A673 (cell line): ENCODE measurements at regions not wholly inside any gene's neighbourhood (a gene's known extent, or its start where the extent isn't known, plus 50 kb on each side); places are given as distances from the start of the nearest gene placed in this dataset.

Source experiments
- BruUV-seq: library from RNA; stranded (reverse); fragments of 400-500 nt; replicated peaks from 2 replicates; lab custom pipeline; 2021; lab: Mats Ljungman, UMichigan
- CTCF ChIA-PET: fragments of 300-600 bp; sonication (Branson Sonifier 250); formaldehyde crosslinking; loops from one replicate; lab custom pipeline; 2022; ENCODE audit warnings: antibody characterized with exemption; lab: Charles Lee
- POLR2A ChIA-PET: fragments of 300-600 bp; sonication (Branson Sonifier 250); formaldehyde crosslinking; loops from one replicate; lab custom pipeline; 2022; ENCODE audit warnings: antibody characterized with exemption; ENCODE audit not compliant: low non-redundant PET; lab: Charles Lee
- DNase-seq: peaks from one replicate; pipeline ENCODE4 v3.0.0-alpha.2; 2015; ENCODE audit warnings: low spot score
- H3K27ac ChIP-seq: fragments of 200-600 bp; sonication (generic); 2 replicates; pipeline ENCODE4 v1.5.1; 2016; ENCODE audit warnings: mixed run types, low read depth, mild to moderate bottlenecking, mixed read lengths, antibody characterized with exemption, low read length; ENCODE audit not compliant: poor library complexity, severe bottlenecking
- H3K27me3 ChIP-seq: fragments of 200-600 bp; sonication (generic); replicated peaks from 2 replicates; pipeline ENCODE4 v1.6.1; 2017; ENCODE audit warnings: mixed run types, low read depth, mild to moderate bottlenecking, mixed read lengths, antibody characterized with exemption, low read length; ENCODE audit not compliant: insufficient read depth, poor library complexity
- H3K36me3 ChIP-seq: fragments of 200-600 bp; sonication (generic); 2 replicates; pipeline ENCODE4 v1.6.1; 2016; ENCODE audit warnings: mixed run types, mild to moderate bottlenecking, mixed read lengths, antibody characterized with exemption, low read length; ENCODE audit not compliant: insufficient read depth, poor library complexity, severe bottlenecking
- H3K4me1 ChIP-seq: fragments of 200-600 bp; sonication (generic); 2 replicates; pipeline ENCODE4 v1.6.1; 2017; ENCODE audit warnings: mixed run types, mild to moderate bottlenecking, mixed read lengths, antibody characterized with exemption, low read length; ENCODE audit not compliant: insufficient read depth, poor library complexity, severe bottlenecking
- H3K4me3 ChIP-seq: fragments of 200-600 bp; sonication (generic); 2 replicates; pipeline ENCODE4 v1.5.1; 2016; ENCODE audit warnings: low read depth, mixed run types, mild to moderate bottlenecking, mixed read lengths, low read length; ENCODE audit not compliant: poor library complexity, severe bottlenecking
- H3K9me3 ChIP-seq: fragments of 200-600 bp; sonication (generic); 2 replicates; pipeline ENCODE4 v1.6.1; 2016; ENCODE audit warnings: mixed run types, low read depth, mild to moderate bottlenecking, mixed read lengths, antibody characterized with exemption, low read length; ENCODE audit not compliant: poor library complexity, severe bottlenecking
- CTCF ChIP-seq: fragments of 300-800, 200-600 bp; sonication (generic); conservative IDR thresholded peaks from 2 replicates; pipeline ENCODE4 v1.5.1; 2017; ENCODE audit warnings: low read depth, mild to moderate bottlenecking, antibody characterized with exemption, low read length, moderate library complexity, mixed read lengths
- EZH2 ChIP-seq: fragments of 200-600 bp; sonication (generic); IDR thresholded peaks from 2 replicates; pipeline ENCODE4 v1.6.1; 2017; ENCODE audit warnings: borderline replicate concordance, low read depth, mild to moderate bottlenecking, mixed read lengths, antibody characterized with exemption, low read length; ENCODE audit not compliant: poor library complexity, severe bottlenecking
- intact Hi-C: fragments of 100-400 bp; cut with micrococcal nuclease; formaldehyde crosslinking; loops from one replicate; pipeline ENCODE4 v1.10.0; 2022; ENCODE audit not compliant: unreplicated experiment

- intact Hi-C loops: no loop called here
- TF ChIP-seq CTCF (no peak), EZH2 (no peak)
- H3K4me3 ChIP-seq: no peak overlapping the region
- no peak for DNase-seq
- H3K27me3 ChIP-seq: no peaks in the 10 kb centered on the region
- ChIA-PET POLR2A (no interaction called here), CTCF (no interaction called here)
- no peaks in the 10 kb centered on the region for H3K9me3 ChIP-seq
- no peaks in the 10 kb centered on the region for H3K36me3 ChIP-seq
- H3K4me1 ChIP-seq: no peaks in the 10 kb centered on the region
- no peak overlapping the region for H3K27ac ChIP-seq
- no TSS peak for BruUV-seq
These were observed 2028.6 kb upstream of the CELF4 start for GRCh38 chr18:39594206-39594605.

GRCh38 chr18:39591649-39592048, 2026.1 kb upstream of the CELF4 start:
- no peak overlapping the region for H3K27ac ChIP-seq
- POLR2A ChIA-PET: interaction anchor here (0.6 kb wide), 1 partner anchor 10 kb away, joined by 4 read pairs; no protein-coding TSS in a partner anchor
- no peak overlapping the region for H3K4me3 ChIP-seq
- no peak for DNase-seq
- H3K9me3 ChIP-seq: no peaks in the 10 kb centered on the region
- TF ChIP-seq EZH2 (no peak), CTCF (no peak)
- intact Hi-C loops: no loop called here
- no TSS peak for BruUV-seq
- CTCF ChIA-PET: no interaction called here
- H3K27me3 ChIP-seq: no peaks in the 10 kb centered on the region
- no peaks in the 10 kb centered on the region for H3K4me1 ChIP-seq
- no peaks in the 10 kb centered on the region for H3K36me3 ChIP-seq

GRCh38 chr18:39589496-39589895, 2023.9 kb upstream of the CELF4 start:
- Histone ChIP-seq H3K27ac (no peak overlapping the region), H3K4me3 (no peak overlapping the region), H3K9me3 (no peaks in the 10 kb centered on the region), H3K36me3 (no peaks in the 10 kb centered on the region), H3K4me1 (no peaks in the 10 kb centered on the region), H3K27me3 (no peaks in the 10 kb centered on the region)
- CTCF ChIA-PET: no interaction called here
- TF ChIP-seq EZH2 (no peak), CTCF (no peak)
- no TSS peak for BruUV-seq
- intact Hi-C loops: no loop called here
- POLR2A ChIA-PET: no interaction called here
- no peak for DNase-seq
